A549 (cell line): ENCODE measurements at regions not wholly inside any gene's neighbourhood (a gene's known extent, or its start where the extent isn't known, plus 50 kb on each side); places are given as distances from the start of the nearest gene placed in this dataset.

ENCODE experiments used
- BHLHE40 ChIP-seq: IDR thresholded peaks from 2 replicates; pipeline ENCODE4 v1.6.1; 2012; ENCODE audit warnings: low read depth, low read length, inconsistent platforms
- CTCF ChIP-seq: fragments of >200 bp; sonication (Bioruptor Twin); formaldehyde crosslinking; IDR thresholded peaks from 3 replicates; pipeline ENCODE4 v1.5.1; 2016
- EHMT2 ChIP-seq: fragments of 200-600 bp; sonication (generic); IDR thresholded peaks from 2 replicates; pipeline ENCODE4 v1.6.1; 2016; ENCODE audit warnings: antibody characterized with exemption, low read depth, mild to moderate bottlenecking, moderate library complexity
- ESRRA ChIP-seq: fragments of 150-350 bp; IDR thresholded peaks from 2 replicates; pipeline ENCODE4 v1.6.1; 2014; ENCODE audit warnings: mild to moderate bottlenecking, low read length, borderline replicate concordance
- HMGXB4 ChIP-seq: fragments of 250-450 bp; sonication (Bioruptor Pico); IDR thresholded peaks from 2 replicates; pipeline ENCODE4 v1.5.0; 2021; ENCODE audit warnings: mild to moderate bottlenecking, moderate library complexity, borderline replicate concordance
- KDM1A ChIP-seq: fragments of 200-600 bp; sonication (generic); IDR thresholded peaks from 2 replicates; pipeline ENCODE4 v1.6.1; 2016; ENCODE audit warnings: low read depth, mild to moderate bottlenecking
- POLR2A ChIP-seq: IDR thresholded peaks from 2 replicates; pipeline ENCODE4 v1.6.1; 2012; ENCODE audit warnings: mild to moderate bottlenecking, low read length
- RCOR1 ChIP-seq: fragments of 150-350 bp; IDR thresholded peaks from 2 replicates; pipeline ENCODE4 v1.6.1; 2014; ENCODE audit warnings: antibody characterized with exemption, low read length, low read depth
- USF2 ChIP-seq: fragments of 450-650 bp; IDR thresholded peaks from 2 replicates; pipeline ENCODE4 v1.6.1; 2014; ENCODE audit warnings: antibody characterized with exemption
- ZNF302 ChIP-seq: fragments of 250-450 bp; sonication (Bioruptor Pico); IDR thresholded peaks from 2 replicates; pipeline ENCODE4 v1.9.0; 2021; ENCODE audit warnings: inconsistent platforms, mild to moderate bottlenecking, moderate library complexity
- TF ChIP-seq, protein P1 (sequence below): IDR thresholded peaks from 2 replicates; pipeline ENCODE4 v1.6.1; 2012

DNA sequence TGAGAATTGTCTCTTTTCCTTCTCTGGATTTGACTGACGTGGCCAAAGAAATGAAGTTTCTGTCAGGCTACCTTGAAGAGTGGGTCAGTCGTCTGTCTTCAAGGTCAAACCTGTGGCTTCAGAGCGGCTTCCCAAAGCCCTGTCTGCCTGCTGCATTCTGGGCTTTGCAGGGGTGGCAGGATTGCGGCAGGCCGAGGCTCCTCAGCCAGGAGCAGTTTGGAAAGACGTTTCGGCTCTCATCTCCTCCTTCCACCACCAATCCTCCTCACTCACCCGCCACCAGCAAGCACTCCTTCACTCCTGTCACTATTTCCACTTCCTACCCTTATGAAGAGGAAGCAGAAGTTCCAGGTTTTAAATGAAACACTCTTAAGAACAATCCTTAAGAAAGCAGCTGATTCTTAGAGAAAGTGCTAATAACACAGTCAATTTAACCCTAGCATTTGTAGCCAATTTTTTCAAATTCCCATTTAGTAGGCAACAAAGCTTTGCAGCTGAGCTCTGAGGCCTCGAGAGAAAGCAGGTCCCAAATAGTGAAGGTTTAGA is 351.7 kb downstream of the ZNF608 start:
- TF ChIP-seq CTCF (no peak), HMGXB4 (no peak), ESRRA (no peak), EHMT2 (no peak), BHLHE40 (no peak), KDM1A (no peak), POLR2A (no peak), USF2 (no peak), ZNF302 (CRISPR knock-in tag) (no peak), RCOR1 (no peak)
- TF ChIP-seq, protein P1, sequence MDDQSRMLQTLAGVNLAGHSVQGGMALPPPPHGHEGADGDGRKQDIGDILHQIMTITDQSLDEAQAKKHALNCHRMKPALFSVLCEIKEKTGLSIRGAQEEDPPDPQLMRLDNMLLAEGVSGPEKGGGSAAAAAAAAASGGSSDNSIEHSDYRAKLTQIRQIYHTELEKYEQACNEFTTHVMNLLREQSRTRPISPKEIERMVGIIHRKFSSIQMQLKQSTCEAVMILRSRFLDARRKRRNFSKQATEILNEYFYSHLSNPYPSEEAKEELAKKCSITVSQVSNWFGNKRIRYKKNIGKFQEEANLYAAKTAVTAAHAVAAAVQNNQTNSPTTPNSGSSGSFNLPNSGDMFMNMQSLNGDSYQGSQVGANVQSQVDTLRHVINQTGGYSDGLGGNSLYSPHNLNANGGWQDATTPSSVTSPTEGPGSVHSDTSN = no peak
